Choroid plexus epithelial cell (primary cell): ENCODE measurements at regions not wholly inside any gene's neighbourhood (a gene's known extent, or its start where the extent isn't known, plus 50 kb on each side); places are given as distances from the start of the nearest gene placed in this dataset.

Source experiments
- DNase-seq: peaks from one replicate; pipeline ENCODE4 v3.0.0-alpha.2; 2010; ENCODE audit warnings: low read depth
- H3K4me3 ChIP-seq: 2 replicates; pipeline ENCODE4 v1.5.1; 2011; ENCODE audit warnings: low read depth, mild to moderate bottlenecking, control low read depth, low read length, moderate library complexity
- TF ChIP-seq, protein P1 (sequence below): conservative IDR thresholded peaks from 2 replicates; pipeline ENCODE4 v1.5.1; 2011; ENCODE audit warnings: low read depth, mild to moderate bottlenecking, control low read depth, inconsistent platforms, low read length, moderate library complexity

DNA sequence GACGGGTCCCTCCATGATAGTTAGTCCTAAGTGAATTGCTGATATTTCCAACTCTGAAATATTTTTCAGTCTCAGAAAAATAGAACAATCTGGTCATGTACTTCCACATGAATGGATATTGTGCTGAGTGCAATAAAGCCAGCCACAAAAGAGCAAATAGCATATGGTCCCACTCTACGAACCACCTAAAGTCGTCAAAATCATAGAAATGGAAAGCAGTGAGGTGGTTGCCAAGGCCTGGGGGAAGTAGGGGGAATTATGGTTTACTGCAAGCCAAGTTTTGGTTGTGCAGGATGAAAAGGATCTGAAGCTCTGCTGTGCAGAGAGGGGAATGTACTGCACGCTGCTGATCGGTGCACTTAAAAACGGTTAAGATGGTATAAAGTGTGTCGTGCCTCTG lies 313.8 kb upstream of the ADARB2 start:
- TF ChIP-seq, protein P1, sequence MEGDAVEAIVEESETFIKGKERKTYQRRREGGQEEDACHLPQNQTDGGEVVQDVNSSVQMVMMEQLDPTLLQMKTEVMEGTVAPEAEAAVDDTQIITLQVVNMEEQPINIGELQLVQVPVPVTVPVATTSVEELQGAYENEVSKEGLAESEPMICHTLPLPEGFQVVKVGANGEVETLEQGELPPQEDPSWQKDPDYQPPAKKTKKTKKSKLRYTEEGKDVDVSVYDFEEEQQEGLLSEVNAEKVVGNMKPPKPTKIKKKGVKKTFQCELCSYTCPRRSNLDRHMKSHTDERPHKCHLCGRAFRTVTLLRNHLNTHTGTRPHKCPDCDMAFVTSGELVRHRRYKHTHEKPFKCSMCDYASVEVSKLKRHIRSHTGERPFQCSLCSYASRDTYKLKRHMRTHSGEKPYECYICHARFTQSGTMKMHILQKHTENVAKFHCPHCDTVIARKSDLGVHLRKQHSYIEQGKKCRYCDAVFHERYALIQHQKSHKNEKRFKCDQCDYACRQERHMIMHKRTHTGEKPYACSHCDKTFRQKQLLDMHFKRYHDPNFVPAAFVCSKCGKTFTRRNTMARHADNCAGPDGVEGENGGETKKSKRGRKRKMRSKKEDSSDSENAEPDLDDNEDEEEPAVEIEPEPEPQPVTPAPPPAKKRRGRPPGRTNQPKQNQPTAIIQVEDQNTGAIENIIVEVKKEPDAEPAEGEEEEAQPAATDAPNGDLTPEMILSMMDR = no peak
- DNase-seq = no peak
- H3K4me3 ChIP-seq = no peak overlapping the region

DNA sequence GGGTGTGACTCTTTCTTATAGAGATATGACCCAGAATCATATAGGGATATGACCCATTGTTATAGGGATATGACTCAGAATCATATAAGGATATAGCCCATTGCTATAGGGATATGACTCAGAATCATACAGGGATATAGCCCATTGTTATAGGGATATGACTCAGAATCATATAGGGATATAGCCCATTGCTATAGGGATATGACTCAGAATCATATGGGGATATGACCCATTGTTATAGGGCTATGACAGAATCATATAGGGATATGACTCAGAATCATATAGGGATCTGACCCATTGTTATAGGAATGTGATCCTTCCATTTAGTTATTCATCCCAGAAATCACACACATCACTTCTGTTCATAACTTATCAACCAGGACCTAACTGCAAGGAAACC lies 312.2 kb upstream of the ADARB2 start:
- DNase-seq = no peak
- TF ChIP-seq, protein P1 = no peak
- no peak overlapping the region for H3K4me3 ChIP-seq

DNA sequence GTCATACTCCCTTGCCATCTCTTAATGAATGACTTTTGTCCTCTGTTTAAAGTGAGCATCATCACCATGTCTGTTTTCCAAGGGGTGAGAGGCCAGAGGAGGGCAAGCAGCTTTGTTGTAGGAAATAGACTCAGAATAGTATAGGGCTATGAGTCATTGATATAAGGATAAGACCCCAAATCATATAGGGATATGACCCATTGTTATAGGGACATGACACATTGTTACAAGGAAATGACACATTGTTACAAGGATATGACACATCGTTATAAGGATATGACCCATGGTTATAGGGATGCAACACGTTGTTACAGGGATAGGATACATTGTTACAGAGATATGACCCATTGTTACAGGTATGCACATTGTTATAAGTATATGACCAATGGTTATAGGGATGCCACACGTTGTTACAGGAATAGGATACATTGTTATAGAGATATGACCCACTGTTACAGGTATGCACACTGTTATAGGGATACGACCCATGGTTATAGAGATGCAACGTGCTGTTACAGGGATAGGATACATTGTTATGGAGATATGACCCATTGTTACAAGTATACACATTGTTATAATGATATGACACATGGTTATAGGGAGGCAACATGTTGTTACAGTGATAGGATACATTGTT lies 311.1 kb upstream of the ADARB2 start:
- DNase-seq = no peak
- no peak overlapping the region for H3K4me3 ChIP-seq
- TF ChIP-seq, protein P1 = no peak

DNA sequence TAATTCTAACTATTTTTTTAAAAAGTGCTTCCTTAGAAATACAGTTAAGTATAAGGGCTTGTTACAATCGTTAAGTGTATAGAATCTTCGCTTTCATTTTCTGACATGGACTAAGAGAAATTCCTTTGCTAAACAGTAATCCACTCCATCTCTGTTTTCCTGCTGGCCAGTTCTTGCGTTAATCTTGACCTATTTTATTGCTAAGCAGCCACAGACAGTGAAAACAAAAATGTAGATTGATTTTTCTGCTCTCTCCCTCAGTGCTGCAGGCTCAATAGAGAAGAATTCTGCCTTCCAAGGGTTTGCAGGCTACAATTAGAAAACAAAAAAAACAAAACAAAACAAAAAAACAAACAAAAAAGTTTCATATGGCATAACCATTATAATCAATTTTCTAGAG lies 310.4 kb upstream of the ADARB2 start:
- no peak for DNase-seq
- H3K4me3 ChIP-seq = no peak overlapping the region
- TF ChIP-seq, protein P1 = no peak

DNA sequence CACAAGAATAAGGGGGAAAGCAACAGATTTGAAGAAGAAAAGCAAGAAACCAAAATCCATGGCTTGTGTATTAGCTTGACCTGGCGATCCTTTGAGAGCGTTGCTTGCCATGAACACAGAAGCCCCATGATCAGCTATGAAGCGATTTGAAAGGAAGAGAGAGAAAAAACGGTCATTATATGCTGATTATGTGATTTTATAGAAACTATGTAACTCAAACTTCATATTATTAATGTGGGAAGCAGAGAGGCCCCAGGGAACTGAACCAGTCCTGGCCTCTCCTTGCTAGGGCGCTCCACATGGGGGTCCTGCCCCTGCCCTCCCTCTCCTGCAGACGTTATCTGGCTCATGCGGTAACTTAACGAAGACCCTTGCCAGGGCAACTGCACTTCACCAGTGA lies 306.1 kb upstream of the ADARB2 start:
- TF ChIP-seq, protein P1 = no peak
- no peak overlapping the region for H3K4me3 ChIP-seq
- DNase-seq = no peak

DNA sequence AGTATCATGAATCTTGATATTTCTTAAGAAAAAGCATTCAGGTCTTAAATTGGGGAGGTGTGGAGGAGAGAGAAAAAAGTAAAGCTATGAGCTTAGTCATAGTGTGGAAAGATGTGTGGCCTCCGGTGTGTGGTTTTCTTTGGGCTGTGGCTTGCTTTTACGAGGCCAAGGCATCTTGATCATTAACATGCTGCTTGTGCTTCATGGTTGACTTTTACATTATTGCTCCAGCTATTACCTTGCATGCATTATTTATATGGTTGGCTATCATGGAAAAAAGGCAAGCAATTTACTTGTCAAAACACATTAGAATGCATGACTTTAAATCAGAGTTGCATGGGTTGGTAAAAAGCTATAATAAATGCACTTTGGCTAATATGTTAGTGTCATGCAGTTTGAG lies 300.7 kb upstream of the ADARB2 start:
- DNase-seq = no peak
- no peak overlapping the region for H3K4me3 ChIP-seq
- TF ChIP-seq, protein P1 = no peak

DNA sequence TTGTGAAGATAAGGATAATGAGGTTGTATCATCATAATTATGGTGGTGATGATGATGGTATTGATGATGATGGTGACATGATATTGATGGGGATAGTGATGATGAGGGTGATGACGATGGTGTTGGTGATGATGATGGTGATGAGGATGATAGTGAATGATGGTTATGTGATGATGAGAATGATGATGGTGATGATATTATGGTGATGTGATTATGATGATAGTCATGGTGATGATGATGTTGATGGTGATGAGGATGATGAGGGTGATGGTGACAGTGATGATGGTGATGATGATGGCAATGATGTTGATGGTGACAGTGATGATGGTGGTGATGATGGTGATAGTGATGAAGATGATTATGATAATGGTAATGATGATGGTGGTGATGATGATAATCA lies 299.9 kb upstream of the ADARB2 start:
- TF ChIP-seq, protein P1 = no peak
- DNase-seq = no peak
- no peak overlapping the region for H3K4me3 ChIP-seq
